Left ventricle myocardium inferior (tissue), 1 donor: ENCODE measurements at regions not wholly inside any gene's neighbourhood (a gene's known extent, or its start where the extent isn't known, plus 50 kb on each side); places are given as distances from the start of the nearest gene placed in this dataset.

Experiments
- DNase-seq: peaks from one replicate; pipeline ENCODE4 v3.0.0-alpha.2; 2020
- H3K27ac ChIP-seq: fragments of 200-600 bp; replicated peaks from 2 replicates; pipeline ENCODE4 v1.8.0; 2021
- H3K27me3 ChIP-seq: fragments of 200-600 bp; 2 replicates; pipeline ENCODE4 v1.8.0; 2021; ENCODE audit warnings: low read depth
- H3K36me3 ChIP-seq: fragments of 200-600 bp; 2 replicates; pipeline ENCODE4 v1.8.0; 2021
- H3K4me1 ChIP-seq: fragments of 200-600 bp; 2 replicates; pipeline ENCODE4 v1.8.0; 2021
- H3K4me3 ChIP-seq: fragments of 200-600 bp; 2 replicates; pipeline ENCODE4 v1.8.0; 2021; ENCODE audit warnings: mild to moderate bottlenecking, moderate library complexity
- H3K9me3 ChIP-seq: fragments of 200-600 bp; replicated peaks from 2 replicates; pipeline ENCODE4 v1.8.0; 2021
- CTCF ChIP-seq: fragments of 200-600 bp; IDR thresholded peaks from 2 replicates; pipeline ENCODE4 v1.8.0; 2021; ENCODE audit warnings: antibody characterized with exemption, mild to moderate bottlenecking, borderline replicate concordance
- intact Hi-C: fragments of 100-400 bp; cut with micrococcal nuclease; formaldehyde crosslinking; loops from one replicate; pipeline ENCODE4 v1.11.0; 2022
- donor health status: DM: no; HTN: yes; CAD: no; lungs with severe emphysema.

- intact Hi-C loops = no loop called here
These were observed 189.2 kb upstream of the ARHGAP20 start for GRCh38 chr11:110901441-110901840.

GRCh38 chr11:110900426-110900825 is 188.2 kb upstream of the ARHGAP20 start:
- no peak for TF ChIP-seq CTCF
- no peaks in the 10 kb centered on the region for H3K4me1 ChIP-seq
- peaks cover 12% of the 10 kb centered on the region for H3K27me3 ChIP-seq
- no peak overlapping the region for H3K4me3 ChIP-seq
- no peaks in the 10 kb centered on the region for H3K36me3 ChIP-seq
- no peak for DNase-seq
- H3K9me3 ChIP-seq = no peaks in the 10 kb centered on the region
- H3K27ac ChIP-seq = no peak overlapping the region
- intact Hi-C loops = no loop called here

More at GRCh38 chr11:110901441-110901840, 189.2 kb upstream of the ARHGAP20 start:
- no peak for DNase-seq
- no peaks in the 10 kb centered on the region for H3K4me1 ChIP-seq
- TF ChIP-seq CTCF = no peak
- H3K9me3 ChIP-seq = no peaks in the 10 kb centered on the region
- no peak overlapping the region for H3K4me3 ChIP-seq
- peaks cover 12% of the 10 kb centered on the region for H3K27me3 ChIP-seq
- no peak overlapping the region for H3K27ac ChIP-seq
- H3K36me3 ChIP-seq = no peaks in the 10 kb centered on the region

GRCh38 chr11:110897035-110897434 is 184.8 kb upstream of the ARHGAP20 start:
- no peak for DNase-seq
- no peaks in the 10 kb centered on the region for H3K4me1 ChIP-seq
- intact Hi-C loops = no loop called here
- peaks cover 12% of the 10 kb centered on the region for H3K27me3 ChIP-seq
- no peak overlapping the region for H3K4me3 ChIP-seq
- no peak overlapping the region for H3K27ac ChIP-seq
- no peak for TF ChIP-seq CTCF
- H3K9me3 ChIP-seq = no peaks in the 10 kb centered on the region
- H3K36me3 ChIP-seq = no peaks in the 10 kb centered on the region

GRCh38 chr11:110896358-110896757 is 184.1 kb upstream of the ARHGAP20 start:
- Histone ChIP-seq H3K4me3 (no peak overlapping the region), H3K4me1 (no peaks in the 10 kb centered on the region), H3K9me3 (no peaks in the 10 kb centered on the region), H3K36me3 (no peaks in the 10 kb centered on the region), H3K27me3 (peaks cover 12% of the 10 kb centered on the region), H3K27ac (no peak overlapping the region)
- TF ChIP-seq CTCF = no peak
- intact Hi-C loops = no loop called here
- DNase-seq = no peak

GRCh38 chr11:110894224-110894623 is 182.0 kb upstream of the ARHGAP20 start:
- no peak for DNase-seq
- intact Hi-C loops = no loop called here
- Histone ChIP-seq H3K4me3 (no peak overlapping the region), H3K4me1 (no peaks in the 10 kb centered on the region), H3K27me3 (peaks cover 12% of the 10 kb centered on the region), H3K9me3 (no peaks in the 10 kb centered on the region), H3K36me3 (no peaks in the 10 kb centered on the region), H3K27ac (no peak overlapping the region)
- no peak for TF ChIP-seq CTCF
